ENCODE measurements at regions not wholly inside any gene's neighbourhood (a gene's known extent, or its start where the extent isn't known, plus 50 kb on each side); places are given as distances from the start of the nearest gene placed in this dataset.

- WGBS, 2 donors: 18 to 41% methylated on average over 3 of the region's 3 CpGs
- H3K4me1 ChIP-seq (ENCODE audit: control insufficient read depth in 5 of 5, insufficient read depth in 5 of 5, low read length in 5 of 5): peaks cover 0 to 11% (median 0%) of the 10 kb centered on the region in 5 donors
- H3K4me3 ChIP-seq: no peak overlapping the region
- DNase-seq (peak; percentile 30 to 92 (median 81)), ATAC-seq (ENCODE audit: insufficient read depth, low FRiP score) (no peak)
- H3K36me3 ChIP-seq (ENCODE audit: control insufficient read depth in 4 of 4, insufficient read depth in 4 of 4, low read length in 4 of 4): no peaks in the 10 kb centered on the region
- TF ChIP-seq CTCF (IDR thresholded peaks at IDR 0.05; ENCODE audit: control extremely low read depth, extremely low read depth): no peak
- H3K27ac ChIP-seq (ENCODE audit: low read depth in 1 of 2, low read length in 1 of 2): no peak overlapping the region
- H3K27me3 ChIP-seq (ENCODE audit: control insufficient read depth in 3 of 3, insufficient read depth in 3 of 3, low read length in 2 of 3): no peaks in the 10 kb centered on the region
- no peaks in the 10 kb centered on the region for H3K9me3 ChIP-seq (ENCODE audit: control insufficient read depth in 4 of 4, insufficient read depth in 3 of 4, low read length in 3 of 4)
- H3K9ac ChIP-seq (ENCODE audit: insufficient read depth in 1 of 2, low read length in 2 of 2): no peak overlapping the region
These were observed 61.3 kb upstream of the RNF24 start for GRCh38 chr20:4076671-4077070.

GRCh38 chr20:4076033-4076432, 60.7 kb upstream of the RNF24 start:
- H3K9me3 ChIP-seq (ENCODE audit: control insufficient read depth in 4 of 4, insufficient read depth in 3 of 4, low read length in 3 of 4): no peaks in the 10 kb centered on the region
- H3K4me1 ChIP-seq (ENCODE audit: control insufficient read depth in 5 of 5, insufficient read depth in 5 of 5, low read length in 5 of 5): peaks cover 0 to 17% (median 0%) of the 10 kb centered on the region in 5 donors
- H3K27ac ChIP-seq (ENCODE audit: low read depth in 1 of 2, low read length in 1 of 2): no peak overlapping the region
- 86 to 90% methylated on average over 3 of the region's 3 CpGs for WGBS, 2 donors
- H3K4me3 ChIP-seq: no peak overlapping the region
- ATAC-seq (ENCODE audit: insufficient read depth, low FRiP score) (no peak), DNase-seq (no peak)
- TF ChIP-seq CTCF (IDR thresholded peaks at IDR 0.05; ENCODE audit: control extremely low read depth, extremely low read depth): no peak
- H3K27me3 ChIP-seq (ENCODE audit: control insufficient read depth in 3 of 3, insufficient read depth in 3 of 3, low read length in 2 of 3): no peaks in the 10 kb centered on the region
- H3K36me3 ChIP-seq (ENCODE audit: control insufficient read depth in 4 of 4, insufficient read depth in 4 of 4, low read length in 4 of 4): no peaks in the 10 kb centered on the region
- no peak overlapping the region for H3K9ac ChIP-seq (ENCODE audit: insufficient read depth in 1 of 2, low read length in 2 of 2)

GRCh38 chr20:4074877-4075455, 59.6 kb upstream of the RNF24 start:
- DNase-seq (no peak), ATAC-seq (ENCODE audit: insufficient read depth, low FRiP score) (no peak)
- 55 to 73% methylated on average over 7 of the region's 7 CpGs for WGBS, 2 donors
- no peaks in the 10 kb centered on the region for H3K27me3 ChIP-seq (ENCODE audit: control insufficient read depth in 3 of 3, insufficient read depth in 3 of 3, low read length in 2 of 3)
- no peak overlapping the region for H3K9ac ChIP-seq (ENCODE audit: insufficient read depth in 1 of 2, low read length in 2 of 2)
- no peak for TF ChIP-seq CTCF (IDR thresholded peaks at IDR 0.05; ENCODE audit: control extremely low read depth, extremely low read depth)
- no peaks in the 10 kb centered on the region for H3K9me3 ChIP-seq (ENCODE audit: control insufficient read depth in 4 of 4, insufficient read depth in 3 of 4, low read length in 3 of 4)
- peaks cover 0 to 22% (median 0%) of the 10 kb centered on the region in 5 donors for H3K4me1 ChIP-seq (ENCODE audit: control insufficient read depth in 5 of 5, insufficient read depth in 5 of 5, low read length in 5 of 5)
- H3K27ac ChIP-seq (ENCODE audit: low read depth in 1 of 2, low read length in 1 of 2): no peak overlapping the region
- H3K36me3 ChIP-seq (ENCODE audit: control insufficient read depth in 4 of 4, insufficient read depth in 4 of 4, low read length in 4 of 4): no peaks in the 10 kb centered on the region
- H3K4me3 ChIP-seq: no peak overlapping the region

All from lung (tissue), 11 donors.